IPS-18c (cell line): ENCODE measurements at regions not wholly inside any gene's neighbourhood (a gene's known extent, or its start where the extent isn't known, plus 50 kb on each side); places are given as distances from the start of the nearest gene placed in this dataset.

Experiments
- H3K4me3 ChIP-seq: 2 replicates; pipeline ENCODE4 v1.7.0; 2013; ENCODE audit warnings: low read depth, mild to moderate bottlenecking, low read length, moderate library complexity; ENCODE audit not compliant: insufficient read depth
- H3K9me3 ChIP-seq: one replicate; pipeline ENCODE4 v1.6.1; 2013; ENCODE audit warnings: mild to moderate bottlenecking, low read length, moderate library complexity; ENCODE audit not compliant: control insufficient read depth, insufficient read depth

GRCh38 chr15:93250209-93250608 lies 161.2 kb upstream of the RGMA start:
- Histone ChIP-seq H3K4me3 (no peak overlapping the region), H3K9me3 (no peaks in the 10 kb centered on the region)

DNA sequence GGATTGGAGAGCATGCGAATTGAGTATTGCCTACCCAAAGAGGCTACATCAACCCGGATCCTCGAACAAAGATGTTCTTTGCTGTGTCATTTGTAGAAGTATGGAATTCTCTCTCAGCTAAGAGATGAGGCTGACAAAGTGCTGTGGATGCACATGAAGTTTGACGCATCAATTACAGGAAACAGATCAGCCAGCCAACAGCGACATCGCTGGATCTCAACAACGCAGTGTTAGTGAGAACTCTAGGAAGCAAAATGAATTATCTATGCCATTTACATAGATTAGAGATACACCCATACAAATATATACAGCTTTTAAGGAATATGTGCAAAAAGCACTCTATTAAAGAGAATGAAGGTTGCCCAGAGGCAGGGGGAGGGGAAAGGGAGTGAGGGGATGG lies 160.6 kb upstream of the RGMA start:
- Histone ChIP-seq H3K9me3 (no peaks in the 10 kb centered on the region), H3K4me3 (no peak overlapping the region)

- Histone ChIP-seq H3K4me3 (no peak overlapping the region), H3K9me3 (no peaks in the 10 kb centered on the region)
These were observed 158.6 kb upstream of the RGMA start for GRCh38 chr15:93247466-93248121.

GRCh38 chr15:93246266-93247242 lies 157.5 kb upstream of the RGMA start:
- Histone ChIP-seq H3K4me3 (no peak overlapping the region), H3K9me3 (no peaks in the 10 kb centered on the region)

GRCh38 chr15:93245661-93246042 lies 156.6 kb upstream of the RGMA start:
- Histone ChIP-seq H3K9me3 (no peaks in the 10 kb centered on the region), H3K4me3 (no peak overlapping the region)

- no peak overlapping the region for H3K4me3 ChIP-seq
- no peaks in the 10 kb centered on the region for H3K9me3 ChIP-seq
These were observed 156.0 kb upstream of the RGMA start for GRCh38 chr15:93244696-93245660.

GRCh38 chr15:93243573-93243972 lies 154.6 kb upstream of the RGMA start:
- Histone ChIP-seq H3K4me3 (no peak overlapping the region), H3K9me3 (no peaks in the 10 kb centered on the region)

GRCh38 chr15:93241696-93242585 lies 152.9 kb upstream of the RGMA start:
- H3K9me3 ChIP-seq: no peaks in the 10 kb centered on the region
- peak overlapping the region; percentile 12; the same call in 1 of the 2 replicates for H3K4me3 ChIP-seq

DNA sequence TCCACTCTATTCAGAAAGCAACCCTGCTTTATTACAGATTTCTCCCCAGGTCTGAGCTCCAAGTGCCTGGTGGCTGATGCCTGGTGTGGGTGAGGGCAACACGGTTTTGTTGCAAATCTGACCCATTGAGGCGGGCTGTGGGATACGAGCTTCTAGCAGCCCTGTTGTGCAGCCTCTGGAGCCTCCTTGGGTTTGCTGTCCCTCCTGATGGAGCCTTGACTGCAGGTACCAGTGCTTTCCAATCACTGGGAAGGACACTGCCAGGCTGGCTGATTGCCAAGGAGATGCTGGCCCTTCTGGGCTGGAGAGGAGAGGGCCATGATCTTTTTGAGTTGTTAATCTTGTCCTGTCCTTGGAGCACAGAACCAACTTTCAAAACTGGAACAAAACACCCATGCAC lies 151.0 kb upstream of the RGMA start:
- Histone ChIP-seq H3K4me3 (no peak overlapping the region), H3K9me3 (no peaks in the 10 kb centered on the region)

- no peak overlapping the region for H3K4me3 ChIP-seq
- no peaks in the 10 kb centered on the region for H3K9me3 ChIP-seq
These were observed 150.6 kb upstream of the RGMA start for GRCh38 chr15:93239591-93239990.

GRCh38 chr15:93238641-93239040 lies 149.6 kb upstream of the RGMA start:
- Histone ChIP-seq H3K9me3 (no peaks in the 10 kb centered on the region), H3K4me3 (no peak overlapping the region)

DNA sequence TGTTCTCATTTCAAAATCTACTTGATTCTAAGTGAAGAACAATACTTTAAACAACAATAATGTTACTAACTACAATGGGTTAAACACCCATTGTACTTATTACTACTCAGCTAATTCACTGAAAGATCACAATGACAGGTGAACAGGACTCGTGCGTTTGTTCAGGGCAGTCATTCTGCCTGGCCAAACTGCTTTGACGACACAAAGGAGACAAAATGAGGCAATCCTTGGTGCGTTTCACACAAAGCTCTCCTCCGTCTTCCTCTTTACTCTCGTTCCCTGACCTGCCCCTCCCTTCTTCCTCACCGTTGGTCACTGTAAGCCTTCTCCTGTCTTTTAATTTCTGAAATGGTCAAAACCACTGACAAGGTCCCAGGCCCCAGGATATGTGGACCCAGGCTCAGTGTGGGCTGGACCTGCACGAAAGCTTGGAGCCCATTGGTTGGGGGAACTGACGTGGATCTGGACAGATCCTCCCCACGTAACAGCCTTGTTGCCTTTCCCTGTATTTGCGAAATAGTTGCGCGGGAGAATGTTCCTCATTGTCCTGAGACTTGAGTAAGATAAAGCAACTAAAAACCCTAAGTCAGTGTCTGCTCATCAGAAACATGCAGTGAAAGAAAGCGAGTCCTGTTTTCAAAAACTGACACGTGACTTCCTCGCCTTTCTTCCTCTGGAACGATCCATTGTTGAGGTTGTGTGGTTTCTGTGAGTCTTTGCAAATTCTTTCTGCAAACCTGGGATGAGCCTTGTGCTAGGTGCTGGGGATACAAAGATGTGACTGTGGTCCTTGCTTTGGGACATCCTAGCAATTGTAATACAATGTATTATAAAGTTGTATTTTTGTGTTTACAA lies 147.1 kb upstream of the RGMA start:
- H3K4me3 ChIP-seq: no peak overlapping the region

DNA sequence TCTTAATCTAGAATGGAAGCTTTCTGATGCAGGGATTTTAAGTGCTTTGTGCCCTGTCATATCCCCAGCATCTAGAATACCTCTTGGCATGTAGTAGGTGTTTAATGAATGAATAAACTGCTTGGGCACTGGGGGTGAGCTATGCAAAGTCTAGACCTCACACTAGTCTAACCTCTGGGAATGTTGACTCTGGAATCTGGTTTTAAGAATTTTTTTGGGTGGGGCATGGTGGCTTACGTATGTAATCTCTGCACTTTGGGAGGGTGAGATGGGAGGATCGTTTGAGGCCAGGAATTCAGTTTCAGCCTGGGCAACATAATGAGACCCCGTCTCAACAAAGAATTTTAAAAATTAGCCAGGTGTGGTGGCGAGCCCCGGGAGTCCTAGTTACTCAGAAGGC lies 146.3 kb upstream of the RGMA start:
- Histone ChIP-seq H3K4me3 (no peak overlapping the region), H3K9me3 (no peaks in the 10 kb centered on the region)

More for the DNA sequence above, 147.1 kb upstream of the RGMA start:
- H3K9me3 ChIP-seq: no peaks in the 10 kb centered on the region

DNA sequence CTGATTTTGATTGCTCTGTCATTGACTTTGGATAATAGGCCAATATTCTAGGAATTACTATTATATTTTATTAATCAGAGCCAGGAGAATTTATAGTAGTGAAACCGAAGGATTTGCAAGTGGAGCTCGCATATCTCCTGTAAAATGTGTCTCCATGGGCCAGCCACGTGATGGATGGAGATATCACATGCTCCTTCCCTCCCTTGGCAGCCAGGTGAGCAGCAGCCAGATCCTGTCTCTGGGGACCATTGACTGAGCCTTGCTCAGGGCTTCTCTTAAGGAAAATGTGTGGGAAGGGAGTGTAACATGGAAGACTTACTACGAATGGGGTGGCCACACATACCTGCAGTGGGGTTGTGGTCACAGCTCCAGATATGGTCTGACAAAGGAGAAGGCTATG lies 144.7 kb upstream of the RGMA start:
- Histone ChIP-seq H3K9me3 (no peaks in the 10 kb centered on the region), H3K4me3 (no peak overlapping the region)

DNA sequence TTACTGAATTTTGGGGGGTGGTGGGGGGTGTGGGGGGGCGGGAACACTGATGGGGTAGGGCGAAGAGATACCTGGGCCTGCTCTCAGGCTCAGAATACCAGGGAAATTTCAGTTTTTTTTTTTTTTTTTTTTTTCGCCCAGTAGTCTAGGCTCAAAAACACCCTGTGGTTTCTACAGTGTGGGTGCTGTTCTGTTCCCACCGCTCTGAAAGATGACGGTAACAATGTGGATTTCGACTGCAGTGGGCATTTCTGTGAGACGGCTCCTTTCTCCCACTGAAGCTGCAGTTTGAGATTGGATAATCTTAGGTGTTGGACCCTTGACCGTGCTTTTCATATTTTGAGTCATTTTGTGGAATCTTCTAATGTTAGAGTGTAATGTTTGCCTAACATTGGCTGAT lies 143.8 kb upstream of the RGMA start:
- Histone ChIP-seq H3K4me3 (no peak overlapping the region), H3K9me3 (no peaks in the 10 kb centered on the region)

GRCh38 chr15:93231994-93232393 lies 143.0 kb upstream of the RGMA start:
- H3K9me3 ChIP-seq: no peaks in the 10 kb centered on the region
- no peak overlapping the region for H3K4me3 ChIP-seq
